Liver (tissue), 8 donors: ENCODE measurements at regions not wholly inside any gene's neighbourhood (a gene's known extent, or its start where the extent isn't known, plus 50 kb on each side); places are given as distances from the start of the nearest gene placed in this dataset.

Experiments used
- DNase-seq: peaks from one replicate; pipeline ENCODE4 v3.0.0-alpha.2; 2017; ENCODE audit warnings: low spot score
- H3K27ac ChIP-seq, 2 donors: one replicate each; pipeline ENCODE4 v1.7.0; 2013; ENCODE audit warnings: inconsistent platforms in 2 of 2, low read length in 2 of 2, control low read depth in 1 of 2, low read depth in 1 of 2, mild to moderate bottlenecking in 1 of 2
- H3K27me3 ChIP-seq, 4 donors: one replicate each; pipeline versions ENCODE4 v1.6.1 to v1.7.0; 2013; ENCODE audit warnings: low read length in 3 of 4, inconsistent platforms in 1 of 4, mild to moderate bottlenecking in 1 of 4, moderate library complexity in 1 of 4; ENCODE audit not compliant: control insufficient read depth in 4 of 4, insufficient read depth in 4 of 4
- H3K36me3 ChIP-seq, 4 donors: one replicate each; pipeline versions ENCODE4 v1.6.1 to v1.7.0; 2013; ENCODE audit warnings: low read length in 3 of 4, mild to moderate bottlenecking in 3 of 4, low read depth in 1 of 4, moderate library complexity in 1 of 4; ENCODE audit not compliant: control insufficient read depth in 4 of 4, insufficient read depth in 3 of 4
- H3K4me1 ChIP-seq, 4 donors: one replicate each; pipeline versions ENCODE4 v1.6.1 to v1.7.0; 2013; ENCODE audit warnings: low read length in 3 of 4, mild to moderate bottlenecking in 3 of 4, moderate library complexity in 1 of 4; ENCODE audit not compliant: control insufficient read depth in 4 of 4, insufficient read depth in 4 of 4
- H3K4me3 ChIP-seq, 3 donors: one replicate each; pipeline versions ENCODE4 v1.6.1 to v1.7.0; 2013; ENCODE audit warnings: low read length in 3 of 3, control low read depth in 1 of 3, low read depth in 1 of 3, mild to moderate bottlenecking in 1 of 3
- H3K9ac ChIP-seq, 2 donors: one replicate each; pipeline ENCODE4 v1.7.0; 2013; ENCODE audit warnings: low read length in 2 of 2, mild to moderate bottlenecking in 2 of 2, moderate library complexity in 2 of 2, control low read depth in 1 of 2, low read depth in 1 of 2
- H3K9me3 ChIP-seq, 4 donors: one replicate each; pipeline versions ENCODE4 v1.6.1 to v1.7.0; 2013; ENCODE audit warnings: low read length in 3 of 4; ENCODE audit not compliant: control insufficient read depth in 4 of 4
- CTCF ChIP-seq: fragments of 150-350 bp; IDR thresholded peaks from 2 replicates; pipeline ENCODE4 v1.5.1; 2017; ENCODE audit warnings: improper control_type of control experiment, low read depth, low read length; ENCODE audit not compliant: missing input control
- FOXA1 ChIP-seq: IDR thresholded peaks from 2 replicates; pipeline ENCODE4 v1.6.1; 2016; ENCODE audit warnings: antibody characterized with exemption
- FOXA2 ChIP-seq: IDR thresholded peaks from 2 replicates; pipeline ENCODE4 v1.6.1; 2016; ENCODE audit warnings: antibody characterized with exemption
- HNF4A ChIP-seq, 2 donors: conservative IDR thresholded peaks; 2 replicates each; pipeline ENCODE4 v1.6.1; 2016; ENCODE audit warnings: antibody characterized with exemption in 2 of 2, mild to moderate bottlenecking in 2 of 2
- HNF4G ChIP-seq: IDR thresholded peaks from 2 replicates; pipeline ENCODE4 v1.6.1; 2016; ENCODE audit warnings: antibody characterized with exemption
- JUND ChIP-seq, 2 donors: IDR thresholded peaks; 2 replicates each; pipeline ENCODE4 v1.6.1; 2016; ENCODE audit warnings: antibody characterized with exemption in 2 of 2
- MAX ChIP-seq: IDR thresholded peaks from 2 replicates; pipeline ENCODE4 v1.6.1; 2016; ENCODE audit warnings: antibody characterized with exemption
- NR2F2 ChIP-seq: IDR thresholded peaks from 2 replicates; pipeline ENCODE4 v1.6.1; 2016; ENCODE audit warnings: antibody characterized with exemption
- RAD21 ChIP-seq, 2 donors: IDR thresholded peaks; 2 replicates each; pipeline ENCODE4 v1.6.1; 2016; ENCODE audit warnings: antibody characterized with exemption in 2 of 2, mild to moderate bottlenecking in 2 of 2
- RXRA ChIP-seq, 2 donors: IDR thresholded peaks; 2 replicates each; pipeline ENCODE4 v1.6.1; 2017 to 2018; ENCODE audit warnings: antibody characterized with exemption in 2 of 2, mild to moderate bottlenecking in 1 of 2
- SP1 ChIP-seq: IDR thresholded peaks from 2 replicates; pipeline ENCODE4 v1.6.1; 2018; ENCODE audit warnings: antibody characterized with exemption, mild to moderate bottlenecking
- YY1 ChIP-seq: IDR thresholded peaks from 2 replicates; pipeline ENCODE4 v1.6.1; 2016; ENCODE audit warnings: antibody characterized with exemption, mild to moderate bottlenecking
- ZBTB33 ChIP-seq: IDR thresholded peaks from 2 replicates; pipeline ENCODE4 v1.6.1; 2016; ENCODE audit warnings: antibody characterized with exemption
- WGBS: extraction: QIAGEN DNeasy Blood & Tissue Kit; methylation state at CpG from one replicate; pipeline ENCODE4 v1.1.7; 2013; 5-methylcytosine and 5-hydroxymethylcytosine counted together
- donor health status: healthy.
- donor health status: healthy.
- donor health status: healthy.
- donor health status: healthy.
- donor health status: healthy.

GRCh38 chr18:29307231-29307630 is 1130.3 kb upstream of the CDH2 start (continued):
- no peak for TF ChIP-seq CTCF

GRCh38 chr18:29305516-29305915 is 1128.6 kb upstream of the CDH2 start:
- Histone ChIP-seq H3K36me3 (no peaks in the 10 kb centered on the region), H3K27me3 (no peaks in the 10 kb centered on the region), H3K4me3 (no peak overlapping the region), H3K27ac (no peak overlapping the region), H3K9ac (no peak overlapping the region), H3K4me1 (no peaks in the 10 kb centered on the region), H3K9me3 (no peaks in the 10 kb centered on the region)
- no peak for DNase-seq
- 95% methylated on average over 3 of the region's 3 CpGs for WGBS
- no peak for TF ChIP-seq MAX
- TF ChIP-seq HNF4G, result no peak
- no peak for TF ChIP-seq FOXA2
- no peak for TF ChIP-seq RAD21 (IDR thresholded peaks at IDR 0.05)
- no peak for TF ChIP-seq YY1
- no peak for TF ChIP-seq ZBTB33
- no peak for TF ChIP-seq RXRA (IDR thresholded peaks at IDR 0.05)
- TF ChIP-seq JUND (IDR thresholded peaks at IDR 0.05), result no peak
- TF ChIP-seq FOXA1, result no peak

GRCh38 chr18:29301048-29301447 is 1124.1 kb upstream of the CDH2 start:
- Histone ChIP-seq H3K9ac (no peak overlapping the region), H3K27ac (no peak overlapping the region), H3K9me3 (no peaks in the 10 kb centered on the region), H3K4me3 (no peak overlapping the region), H3K4me1 (no peaks in the 10 kb centered on the region), H3K27me3 (no peaks in the 10 kb centered on the region), H3K36me3 (peaks cover 0 to 2% (median 0%) of the 10 kb centered on the region in 4 donors)
- TF ChIP-seq SP1 (no peak), NR2F2 (no peak), HNF4G (no peak), HNF4A (conservative IDR thresholded peaks at IDR 0.05) (peak in 1 of 2 donors; percentile 9)
- no peak for DNase-seq
- WGBS, result 52% methylated on average over 3 of the region's 3 CpGs

GRCh38 chr18:29285471-29285870 is 1108.5 kb upstream of the CDH2 start:
- Histone ChIP-seq H3K27me3 (no peaks in the 10 kb centered on the region), H3K9me3 (no peaks in the 10 kb centered on the region), H3K4me3 (no peak overlapping the region), H3K27ac (no peak overlapping the region), H3K36me3 (no peaks in the 10 kb centered on the region), H3K9ac (no peak overlapping the region), H3K4me1 (no peaks in the 10 kb centered on the region)
- DNase-seq, result no peak
- TF ChIP-seq MAX (no peak), NR2F2 (no peak), SP1 (no peak), ZBTB33 (no peak), HNF4G (no peak)
- WGBS, result 75% methylated on average over 2 of the region's 2 CpGs
